Stimulated activated memory B cell treated with anti-CD40 and anti-IgM and Interleukin-4, amounts not matched to agents 10 μg/mL and 1 μg/mL and 100 μg/mL, for 72 hours (primary cell): ENCODE measurements at regions not wholly inside any gene's neighbourhood (a gene's known extent, or its start where the extent isn't known, plus 50 kb on each side); places are given as distances from the start of the nearest gene placed in this dataset.

Source experiments
- ATAC-seq: fragments of 150-1000 bp; cut with Tn5 transposase; 2 replicates; pipeline ENCODE4 v1.10.0; 2021
- H3K27ac Mint-ChIP-seq: one replicate; pipeline ENCODE4 v1.8.0; 2022; ENCODE audit warnings: mild to moderate bottlenecking, mixed read lengths
- H3K27me3 Mint-ChIP-seq: one replicate; pipeline ENCODE4 v1.8.0; 2022; ENCODE audit warnings: mixed read lengths
- H3K36me3 Mint-ChIP-seq: one replicate; pipeline ENCODE4 v1.8.0; 2022; ENCODE audit warnings: mixed read lengths
- H3K4me1 Mint-ChIP-seq: one replicate; pipeline ENCODE4 v1.8.0; 2022; ENCODE audit warnings: mixed read lengths
- H3K4me3 Mint-ChIP-seq: one replicate; pipeline ENCODE4 v1.8.0; 2022; ENCODE audit warnings: mild to moderate bottlenecking, moderate library complexity, mixed read lengths
- H3K9me3 Mint-ChIP-seq: one replicate; pipeline ENCODE4 v1.8.0; 2022; ENCODE audit warnings: mixed read lengths

- H3K27ac Mint-ChIP-seq: no peak overlapping the region
- H3K4me3 Mint-ChIP-seq: no peak overlapping the region
- H3K4me1 Mint-ChIP-seq: no peaks in the 10 kb centered on the region
- H3K27me3 Mint-ChIP-seq: no peaks in the 10 kb centered on the region
- ATAC-seq: no peak
- H3K9me3 Mint-ChIP-seq: peaks cover 7% of the 10 kb centered on the region
- H3K36me3 Mint-ChIP-seq: no peaks in the 10 kb centered on the region
Observed at GRCh38 chr6:117034547-117034946, 157.5 kb downstream of the RFX6 start.

- H3K9me3 Mint-ChIP-seq: peaks cover 7% of the 10 kb centered on the region
- H3K4me3 Mint-ChIP-seq: no peak overlapping the region
- no peak for ATAC-seq
- H3K27me3 Mint-ChIP-seq: no peaks in the 10 kb centered on the region
- H3K4me1 Mint-ChIP-seq: no peaks in the 10 kb centered on the region
- no peaks in the 10 kb centered on the region for H3K36me3 Mint-ChIP-seq
- H3K27ac Mint-ChIP-seq: no peak overlapping the region
Observed at GRCh38 chr6:117034971-117035370, 157.9 kb downstream of the RFX6 start.

- H3K36me3 Mint-ChIP-seq: no peaks in the 10 kb centered on the region
Observed at GRCh38 chr6:117050301-117050700, 173.3 kb downstream of the RFX6 start.

GRCh38 chr6:117072134-117072533, 193.2 kb upstream of the VGLL2 start:
- Mint-ChIP-seq H3K4me1 (no peaks in the 10 kb centered on the region), H3K27ac (no peak overlapping the region), H3K36me3 (no peaks in the 10 kb centered on the region), H3K9me3 (no peaks in the 10 kb centered on the region), H3K4me3 (no peak overlapping the region), H3K27me3 (no peaks in the 10 kb centered on the region)
- no peak for ATAC-seq

More at GRCh38 chr6:117050301-117050700, 173.3 kb downstream of the RFX6 start:
- ATAC-seq: no peak
- Mint-ChIP-seq H3K27me3 (no peaks in the 10 kb centered on the region), H3K4me3 (no peak overlapping the region), H3K9me3 (peaks cover 5% of the 10 kb centered on the region), H3K4me1 (no peaks in the 10 kb centered on the region), H3K27ac (no peak overlapping the region)

GRCh38 chr6:117072781-117073180, 192.6 kb upstream of the VGLL2 start:
- no peak overlapping the region for H3K27ac Mint-ChIP-seq
- H3K36me3 Mint-ChIP-seq: no peaks in the 10 kb centered on the region
- ATAC-seq: no peak

GRCh38 chr6:117074672-117075071, 190.7 kb upstream of the VGLL2 start:
- Mint-ChIP-seq H3K27ac (no peak overlapping the region), H3K4me1 (no peaks in the 10 kb centered on the region), H3K36me3 (no peaks in the 10 kb centered on the region), H3K27me3 (no peaks in the 10 kb centered on the region), H3K4me3 (no peak overlapping the region), H3K9me3 (no peaks in the 10 kb centered on the region)
- no peak for ATAC-seq

More at GRCh38 chr6:117072781-117073180, 192.6 kb upstream of the VGLL2 start:
- Mint-ChIP-seq H3K4me3 (no peak overlapping the region), H3K27me3 (no peaks in the 10 kb centered on the region), H3K9me3 (no peaks in the 10 kb centered on the region), H3K4me1 (no peaks in the 10 kb centered on the region)

- no peak for ATAC-seq
- H3K27ac Mint-ChIP-seq: no peak overlapping the region
- no peaks in the 10 kb centered on the region for H3K9me3 Mint-ChIP-seq
- H3K4me1 Mint-ChIP-seq: no peaks in the 10 kb centered on the region
- H3K27me3 Mint-ChIP-seq: no peaks in the 10 kb centered on the region
- H3K36me3 Mint-ChIP-seq: no peaks in the 10 kb centered on the region
- H3K4me3 Mint-ChIP-seq: no peak overlapping the region
Observed at GRCh38 chr6:117075218-117075617, 190.1 kb upstream of the VGLL2 start.

- H3K9me3 Mint-ChIP-seq: no peaks in the 10 kb centered on the region
- H3K36me3 Mint-ChIP-seq: no peaks in the 10 kb centered on the region
- no peak overlapping the region for H3K27ac Mint-ChIP-seq
- no peak overlapping the region for H3K4me3 Mint-ChIP-seq
- H3K27me3 Mint-ChIP-seq: no peaks in the 10 kb centered on the region
- H3K4me1 Mint-ChIP-seq: no peaks in the 10 kb centered on the region
- no peak for ATAC-seq
Observed at GRCh38 chr6:117076076-117076475, 189.3 kb upstream of the VGLL2 start.

GRCh38 chr6:117077300-117077699, 188.1 kb upstream of the VGLL2 start:
- no peaks in the 10 kb centered on the region for H3K36me3 Mint-ChIP-seq
- no peaks in the 10 kb centered on the region for H3K9me3 Mint-ChIP-seq
- H3K4me3 Mint-ChIP-seq: no peak overlapping the region
- H3K4me1 Mint-ChIP-seq: no peaks in the 10 kb centered on the region
- no peak overlapping the region for H3K27ac Mint-ChIP-seq
- ATAC-seq: no peak
- H3K27me3 Mint-ChIP-seq: no peaks in the 10 kb centered on the region

- H3K9me3 Mint-ChIP-seq: no peaks in the 10 kb centered on the region
- no peak for ATAC-seq
- no peaks in the 10 kb centered on the region for H3K4me1 Mint-ChIP-seq
- H3K27ac Mint-ChIP-seq: no peak overlapping the region
- no peaks in the 10 kb centered on the region for H3K36me3 Mint-ChIP-seq
- no peaks in the 10 kb centered on the region for H3K27me3 Mint-ChIP-seq
- no peak overlapping the region for H3K4me3 Mint-ChIP-seq
Observed at GRCh38 chr6:117078624-117079023, 186.7 kb upstream of the VGLL2 start.

GRCh38 chr6:117079951-117080350, 185.4 kb upstream of the VGLL2 start:
- Mint-ChIP-seq H3K4me3 (no peak overlapping the region), H3K9me3 (no peaks in the 10 kb centered on the region), H3K4me1 (no peaks in the 10 kb centered on the region), H3K27ac (no peak overlapping the region), H3K36me3 (no peaks in the 10 kb centered on the region), H3K27me3 (no peaks in the 10 kb centered on the region)
- no peak for ATAC-seq

GRCh38 chr6:117089604-117090003, 175.8 kb upstream of the VGLL2 start:
- Mint-ChIP-seq H3K36me3 (no peaks in the 10 kb centered on the region), H3K4me3 (no peak overlapping the region), H3K9me3 (peaks cover 4% of the 10 kb centered on the region), H3K4me1 (no peaks in the 10 kb centered on the region), H3K27me3 (no peaks in the 10 kb centered on the region), H3K27ac (no peak overlapping the region)
- ATAC-seq: no peak

GRCh38 chr6:117110146-117110545, 155.2 kb upstream of the VGLL2 start:
- Mint-ChIP-seq H3K9me3 (peaks cover 17% of the 10 kb centered on the region), H3K4me3 (no peak overlapping the region), H3K27me3 (no peaks in the 10 kb centered on the region), H3K27ac (no peak overlapping the region), H3K4me1 (no peaks in the 10 kb centered on the region), H3K36me3 (no peaks in the 10 kb centered on the region)
- ATAC-seq: no peak

- no peaks in the 10 kb centered on the region for H3K36me3 Mint-ChIP-seq
- no peak for ATAC-seq
- H3K9me3 Mint-ChIP-seq: peaks cover 17% of the 10 kb centered on the region
- no peaks in the 10 kb centered on the region for H3K27me3 Mint-ChIP-seq
- no peak overlapping the region for H3K27ac Mint-ChIP-seq
- no peak overlapping the region for H3K4me3 Mint-ChIP-seq
- no peaks in the 10 kb centered on the region for H3K4me1 Mint-ChIP-seq
Observed at GRCh38 chr6:117110737-117111136, 154.6 kb upstream of the VGLL2 start.

- no peak overlapping the region for H3K27ac Mint-ChIP-seq
- H3K27me3 Mint-ChIP-seq: no peaks in the 10 kb centered on the region
- no peak overlapping the region for H3K4me3 Mint-ChIP-seq
- H3K9me3 Mint-ChIP-seq: peaks cover 19% of the 10 kb centered on the region
- H3K4me1 Mint-ChIP-seq: no peaks in the 10 kb centered on the region
- ATAC-seq: no peak
- no peaks in the 10 kb centered on the region for H3K36me3 Mint-ChIP-seq
Observed at GRCh38 chr6:117117652-117118051, 147.7 kb upstream of the VGLL2 start.

- no peaks in the 10 kb centered on the region for H3K4me1 Mint-ChIP-seq
- H3K27me3 Mint-ChIP-seq: no peaks in the 10 kb centered on the region
- ATAC-seq: no peak
- H3K9me3 Mint-ChIP-seq: peaks cover 13% of the 10 kb centered on the region
- no peak overlapping the region for H3K27ac Mint-ChIP-seq
- no peaks in the 10 kb centered on the region for H3K36me3 Mint-ChIP-seq
- H3K4me3 Mint-ChIP-seq: no peak overlapping the region
Observed at GRCh38 chr6:117118490-117118889, 146.9 kb upstream of the VGLL2 start.

- H3K4me3 Mint-ChIP-seq: no peak overlapping the region
- H3K27ac Mint-ChIP-seq: no peak overlapping the region
- H3K27me3 Mint-ChIP-seq: no peaks in the 10 kb centered on the region
Observed at GRCh38 chr6:117126213-117126612, 139.1 kb upstream of the VGLL2 start.

More at GRCh38 chr6:117126213-117126612, 139.1 kb upstream of the VGLL2 start:
- Mint-ChIP-seq H3K4me1 (no peaks in the 10 kb centered on the region), H3K36me3 (no peaks in the 10 kb centered on the region), H3K9me3 (peaks cover 2% of the 10 kb centered on the region)
- no peak for ATAC-seq
